Natural killer cell (primary cell): ENCODE measurements at regions not wholly inside any gene's neighbourhood (a gene's known extent, or its start where the extent isn't known, plus 50 kb on each side); places are given as distances from the start of the nearest gene placed in this dataset.

Experiments used
- ATAC-seq, 3 donors: fragments of 150-1000 bp in 2 of 3; fragments of 200-7000 bp in 1 of 3; cut with Tn5 transposase; 1 replicate in 1 of 3; 2 replicates in 2 of 3; pipeline ENCODE4 v1.10.0; 2021; ENCODE audit warnings: mild to moderate bottlenecking in 2 of 3, moderate library complexity in 2 of 3
- DNase-seq, 2 donors: peaks; one replicate each; pipeline versions ENCODE4 v3.0.0 to v3.0.0-alpha.2; 2013 to 2021; ENCODE audit warnings: mixed read lengths in 1 of 2
- H3K27ac ChIP-seq: one replicate; pipeline ENCODE4 v1.5.1; 2013; ENCODE audit warnings: mild to moderate bottlenecking, low read length
- H3K27me3 ChIP-seq: one replicate; pipeline ENCODE4 v1.6.1; 2013; ENCODE audit warnings: low read length; ENCODE audit not compliant: control insufficient read depth, insufficient read depth
- H3K36me3 ChIP-seq: one replicate; pipeline ENCODE4 v1.6.1; 2013; ENCODE audit warnings: low read length; ENCODE audit not compliant: control insufficient read depth, insufficient read depth
- H3K4me1 ChIP-seq: one replicate; pipeline ENCODE4 v1.6.1; 2013; ENCODE audit warnings: low read length; ENCODE audit not compliant: control insufficient read depth, insufficient read depth
- H3K4me3 ChIP-seq: one replicate; pipeline ENCODE4 v1.5.1; 2013; ENCODE audit warnings: low read length
- H3K9me3 ChIP-seq: one replicate; pipeline ENCODE4 v1.6.1; 2013; ENCODE audit warnings: low read length; ENCODE audit not compliant: control insufficient read depth, insufficient read depth
- H3K27ac Mint-ChIP-seq, 2 donors: one replicate each; pipeline ENCODE4 v1.8.0; 2022; ENCODE audit warnings: mild to moderate bottlenecking in 2 of 2, mixed read lengths in 2 of 2, moderate library complexity in 1 of 2
- H3K27me3 Mint-ChIP-seq, 2 donors: one replicate each; pipeline ENCODE4 v1.8.0; 2022; ENCODE audit warnings: low read depth in 2 of 2, mixed read lengths in 2 of 2
- H3K36me3 Mint-ChIP-seq: one replicate; pipeline ENCODE4 v1.8.0; 2022; ENCODE audit warnings: mixed read lengths
- H3K4me1 Mint-ChIP-seq, 2 donors: one replicate each; pipeline ENCODE4 v1.8.0; 2022; ENCODE audit warnings: mixed read lengths in 2 of 2
- H3K4me3 Mint-ChIP-seq: one replicate; pipeline ENCODE4 v1.8.0; 2022; ENCODE audit warnings: mild to moderate bottlenecking, moderate library complexity, mixed read lengths
- H3K9me3 Mint-ChIP-seq, 2 donors: one replicate each; pipeline ENCODE4 v1.8.0; 2022; ENCODE audit warnings: mixed read lengths in 2 of 2
- CTCF ChIP-seq: fragments of 200-600 bp; IDR thresholded peaks from one replicate; pipeline ENCODE4 v1.8.0; 2022; ENCODE audit warnings: antibody characterized with exemption
- WGBS: methylation state at CpG from one replicate; pipeline ENCODE4 v1.1.7; 2013; ENCODE audit warnings: missing lambda C conversion rate; ENCODE audit not compliant: insufficient coverage; 5-methylcytosine and 5-hydroxymethylcytosine counted together
- intact Hi-C: fragments of 100-400 bp; cut with micrococcal nuclease; formaldehyde crosslinking; loops from one replicate; pipeline ENCODE4 v1.14.2; 2022

GRCh38 chr2:147037048-147037447 is 807.8 kb upstream of the ACVR2A start:
- H3K27me3 ChIP-seq, result no peaks in the 10 kb centered on the region
- no peak for DNase-seq
- peaks cover 2% of the 10 kb centered on the region in 2 donors for H3K9me3 Mint-ChIP-seq
- H3K4me3 ChIP-seq, result no peak overlapping the region
- no peaks in the 10 kb centered on the region for H3K4me1 ChIP-seq
- H3K27ac Mint-ChIP-seq, result no peak overlapping the region
- H3K4me3 Mint-ChIP-seq, result no peak overlapping the region
- no peaks in the 10 kb centered on the region for H3K9me3 ChIP-seq
- H3K4me1 Mint-ChIP-seq, result no peaks in the 10 kb centered on the region
- H3K36me3 Mint-ChIP-seq, result no peaks in the 10 kb centered on the region
- intact Hi-C loops, result no loop called here
- no peak overlapping the region for H3K27ac ChIP-seq
- no peak for ATAC-seq
- no peaks in the 10 kb centered on the region for H3K36me3 ChIP-seq
- no peak for TF ChIP-seq CTCF
- H3K27me3 Mint-ChIP-seq, result peaks cover 0 to 8% of the 10 kb centered on the region in 2 donors
- 67% methylated on average over 3 of the region's 3 CpGs for WGBS

- 60% methylated on average over 1 of the region's 1 CpG for WGBS
- Mint-ChIP-seq H3K4me1 (no peaks in the 10 kb centered on the region), H3K27me3 (no peaks in the 10 kb centered on the region), H3K4me3 (no peak overlapping the region), H3K36me3 (no peaks in the 10 kb centered on the region), H3K9me3 (peaks cover 2 to 5% of the 10 kb centered on the region in 2 donors), H3K27ac (no peak overlapping the region)
- DNase-seq (no peak), ATAC-seq (no peak)
- no peak overlapping the region for H3K4me3 ChIP-seq
- intact Hi-C loops, result no loop called here
- no peak for TF ChIP-seq CTCF
- H3K36me3 ChIP-seq, result no peaks in the 10 kb centered on the region
- no peaks in the 10 kb centered on the region for H3K9me3 ChIP-seq
- H3K4me1 ChIP-seq, result no peaks in the 10 kb centered on the region
- no peak overlapping the region for H3K27ac ChIP-seq
- H3K27me3 ChIP-seq, result no peaks in the 10 kb centered on the region
Observed at GRCh38 chr2:147033044-147033443, 811.8 kb upstream of the ACVR2A start.

- Histone ChIP-seq H3K27ac (no peak overlapping the region), H3K27me3 (no peaks in the 10 kb centered on the region), H3K9me3 (no peaks in the 10 kb centered on the region), H3K4me3 (no peak overlapping the region), H3K4me1 (no peaks in the 10 kb centered on the region), H3K36me3 (no peaks in the 10 kb centered on the region)
- no peak overlapping the region for H3K27ac Mint-ChIP-seq
- peaks cover 0 to 5% of the 10 kb centered on the region in 2 donors for H3K9me3 Mint-ChIP-seq
- H3K27me3 Mint-ChIP-seq, result no peaks in the 10 kb centered on the region
- WGBS, result 81% methylated on average over 2 of the region's 3 CpGs
- intact Hi-C loops, result no loop called here
- no peak for DNase-seq
- no peak for ATAC-seq
- no peak overlapping the region for H3K4me3 Mint-ChIP-seq
- TF ChIP-seq CTCF, result no peak
- H3K36me3 Mint-ChIP-seq, result no peaks in the 10 kb centered on the region
- no peaks in the 10 kb centered on the region for H3K4me1 Mint-ChIP-seq
Observed at GRCh38 chr2:147031897-147032296, 812.9 kb upstream of the ACVR2A start.

- no peak for TF ChIP-seq CTCF
- intact Hi-C loops, result no loop called here
- H3K27me3 Mint-ChIP-seq, result no peaks in the 10 kb centered on the region
- H3K4me1 ChIP-seq, result no peaks in the 10 kb centered on the region
- DNase-seq (no peak), ATAC-seq (no peak)
- no peak overlapping the region for H3K4me3 ChIP-seq
- no peak overlapping the region for H3K4me3 Mint-ChIP-seq
- 83% methylated on average over 5 of the region's 6 CpGs for WGBS
- no peaks in the 10 kb centered on the region for H3K27me3 ChIP-seq
- H3K9me3 ChIP-seq, result no peaks in the 10 kb centered on the region
- H3K36me3 ChIP-seq, result no peaks in the 10 kb centered on the region
- H3K9me3 Mint-ChIP-seq, result peaks cover 0 to 5% of the 10 kb centered on the region in 2 donors
- H3K4me1 Mint-ChIP-seq, result no peaks in the 10 kb centered on the region
- no peak overlapping the region for H3K27ac ChIP-seq
- H3K27ac Mint-ChIP-seq, result no peak overlapping the region
- no peaks in the 10 kb centered on the region for H3K36me3 Mint-ChIP-seq
Observed at GRCh38 chr2:147030966-147031720, 813.7 kb upstream of the ACVR2A start.
